Transverse colon (tissue), 3 donors: ENCODE measurements at regions not wholly inside any gene's neighbourhood (a gene's known extent, or its start where the extent isn't known, plus 50 kb on each side); places are given as distances from the start of the nearest gene placed in this dataset.

ENCODE experiments used
- CTCF ChIP-seq, 5 experiments: fragments of 200-600 bp in 3 of 5; fragments of 450-650 bp in 2 of 5; sonication (generic) in 3 of 5; IDR thresholded peaks; 1 replicate in 2 of 5; 2 replicates in 3 of 5; pipeline ENCODE4 v1.5.1; 2016 to 2017; ENCODE audit warnings: antibody characterized with exemption in 5 of 5, inconsistent platforms in 3 of 5, mild to moderate bottlenecking in 2 of 5, moderate library complexity in 1 of 5
- EP300 ChIP-seq: sonication (generic); formaldehyde crosslinking; IDR thresholded peaks from one replicate; pipeline ENCODE4 v1.6.1; 2017; ENCODE audit warnings: antibody characterized with exemption, low read depth
- POLR2A ChIP-seq: fragments of 450-650 bp; IDR thresholded peaks from one replicate; pipeline ENCODE4 v1.6.1; 2016; ENCODE audit warnings: antibody characterized with exemption, mild to moderate bottlenecking, moderate library complexity

GRCh38 chr3:41141433-41142167 is 57.7 kb upstream of the CTNNB1 start:
- no peak for TF ChIP-seq POLR2A
- TF ChIP-seq EP300 = no peak
- no peak for TF ChIP-seq CTCF (IDR thresholded peaks at IDR 0.05)
